ENCODE measurements at regions not wholly inside any gene's neighbourhood (a gene's known extent, or its start where the extent isn't known, plus 50 kb on each side); places are given as distances from the start of the nearest gene placed in this dataset.

GRCh38 chr7:32285698-32286097 is 204.5 kb downstream of the LSM5 start:
- 18% methylated on average over 2 of the region's 2 CpGs for WGBS (ENCODE audit: insufficient coverage, insufficient replicate concordance, low lambda C conversion rate, missing lambda C conversion rate)
- no TSS peak for BruUV-seq (replicated peaks)

More at GRCh38 chr7:32285698-32286097, 204.5 kb downstream of the LSM5 start:
- H3K27me3 ChIP-seq (replicated peaks in 1 of 2; ENCODE audit: control insufficient read depth in 2 of 2, insufficient read depth in 2 of 2, low read length in 1 of 2) = no peaks in the 10 kb centered on the region; a peak in 2 of 4 replicates
- FAIRE-seq (no peak), ATAC-seq (no peak), DNase-seq (ENCODE audit: low read depth, low spot score) (no peak)
- H4K20me1 ChIP-seq (ENCODE audit: control insufficient read depth, insufficient read depth) = no peaks in the 10 kb centered on the region
- intact Hi-C loops (cut with micrococcal nuclease; ENCODE audit: unreplicated experiment) (no loop called here), in situ Hi-C loops (cut with MboI) (no loop called here)
- SMC1A ChIA-PET (ENCODE audit: uncharacterized antibody, unreplicated experiment) = interaction anchor here (1.0 kb wide), 1 partner anchor 75 kb away, joined by 5 read pairs; no protein-coding TSS in a partner anchor
- RAD21 ChIA-PET (ENCODE audit: unreplicated experiment) = no interaction called here
- no peaks in the 10 kb centered on the region for H3K9me3 ChIP-seq (replicated peaks; ENCODE audit: control insufficient read depth, insufficient read depth, low read length)
- no peak overlapping the region for H3K27ac ChIP-seq (ENCODE audit: control insufficient read depth, insufficient read depth)
- H3K4me2 ChIP-seq (ENCODE audit: control insufficient read depth, insufficient read depth) = no peak overlapping the region
- no peaks in the 10 kb centered on the region for H3K36me3 ChIP-seq (ENCODE audit: control insufficient read depth in 2 of 2, insufficient read depth in 2 of 2, low read length in 1 of 2)
- H3K79me2 ChIP-seq (ENCODE audit: control insufficient read depth, insufficient read depth, low read length) = no peaks in the 10 kb centered on the region
- H2AFZ ChIP-seq (ENCODE audit: control insufficient read depth, low read depth, low read length) = no peak overlapping the region
- H3K4me1 ChIP-seq (ENCODE audit: control insufficient read depth, insufficient read depth, low read length) = no peaks in the 10 kb centered on the region
- H3K4me3 ChIP-seq = no peak overlapping the region
- POLR2A ChIA-PET = no interaction called here
- CTCF ChIA-PET = no interaction called here
- H3K9ac ChIP-seq (ENCODE audit: control insufficient read depth, insufficient read depth, low read length) = no peak overlapping the region
- TF ChIP-seq KAT2A (conservative IDR thresholded peaks at IDR 0.05; ENCODE audit: control insufficient read depth, low read depth, low read length) = no peak
- no peak for TF ChIP-seq EP300 (IDR thresholded peaks at IDR 0.05; ENCODE audit: borderline replicate concordance in 1 of 2, control insufficient read depth in 1 of 2, low read depth in 2 of 2, low read length in 2 of 2)
- TF ChIP-seq POLR2AphosphoS5 (IDR thresholded peaks at IDR 0.05; ENCODE audit: low read length) = no peak
- no peak for TF ChIP-seq REST (IDR thresholded peaks at IDR 0.05; ENCODE audit: low read depth, low read length)
- TF ChIP-seq HSF1 (IDR thresholded peaks at IDR 0.05; ENCODE audit: low read depth, low read length) = no peak
- TF ChIP-seq BCL11A (IDR thresholded peaks at IDR 0.05; ENCODE audit: low read depth, low read length) = no peak
- no peak for TF ChIP-seq SIX5 (IDR thresholded peaks at IDR 0.05; ENCODE audit: low read depth, low read length, severe bottlenecking)
